ENCODE measurements at regions not wholly inside any gene's neighbourhood (a gene's known extent, or its start where the extent isn't known, plus 50 kb on each side); places are given as distances from the start of the nearest gene placed in this dataset.

- TF ChIP-seq KDM4A (IDR thresholded peaks at IDR 0.05; ENCODE audit: low read depth, low read length, severe bottlenecking) = no peak
- TF ChIP-seq CHD7 (IDR thresholded peaks at IDR 0.05; ENCODE audit: insufficient replicate concordance, low read length) = no peak
Measured at GRCh38 chr1:60705026-60705425, 377.3 kb upstream of the NFIA start (continued).
